GM12878 (cell line): ENCODE measurements at regions not wholly inside any gene's neighbourhood (a gene's known extent, or its start where the extent isn't known, plus 50 kb on each side); places are given as distances from the start of the nearest gene placed in this dataset.

ENCODE experiments used
- CEBPZ ChIP-seq: fragments of 150-350 bp; IDR thresholded peaks from 2 replicates; pipeline ENCODE4 v1.6.1; 2016; ENCODE audit warnings: low read depth, low read length
- GABPA ChIP-seq: IDR thresholded peaks from 2 replicates; pipeline ENCODE4 v1.6.1; 2014; ENCODE audit warnings: antibody characterized with exemption, low read depth, mild to moderate bottlenecking, inconsistent platforms
- GATAD2B ChIP-seq: fragments of 450-650 bp; conservative IDR thresholded peaks from 2 replicates; pipeline ENCODE4 v1.6.1; 2017; ENCODE audit warnings: low read depth, mild to moderate bottlenecking, moderate library complexity
- IRF4 ChIP-seq: IDR thresholded peaks from 2 replicates; pipeline ENCODE4 v1.6.1; 2011; ENCODE audit warnings: low read depth, low read length
- NR2C1 ChIP-seq: fragments of 450-650 bp; IDR thresholded peaks from 2 replicates; pipeline ENCODE4 v1.6.1; 2017; ENCODE audit warnings: antibody characterized with exemption, mild to moderate bottlenecking, moderate library complexity
- NR2F1 ChIP-seq: fragments of 450-650 bp; conservative IDR thresholded peaks from 2 replicates; pipeline ENCODE4 v1.6.1; 2017; ENCODE audit warnings: mild to moderate bottlenecking
- PAX5 ChIP-seq: IDR thresholded peaks from 2 replicates; pipeline ENCODE4 v1.6.1; 2011; ENCODE audit warnings: low read depth, low read length, borderline replicate concordance
- PAX8 ChIP-seq: fragments of 450-650 bp; IDR thresholded peaks from 2 replicates; pipeline ENCODE4 v1.6.1; 2017; ENCODE audit warnings: mild to moderate bottlenecking, moderate library complexity
- RELA ChIP-seq: fragments of 450-650 bp; IDR thresholded peaks from 2 replicates; pipeline ENCODE4 v1.8.0; 2014; ENCODE audit warnings: borderline replicate concordance; ENCODE audit not compliant: partially characterized antibody
- RELB ChIP-seq: fragments of 450-650 bp; IDR thresholded peaks from 2 replicates; pipeline ENCODE4 v1.6.1; 2017; ENCODE audit warnings: low read depth, mild to moderate bottlenecking, moderate library complexity
- RFX5 ChIP-seq: IDR thresholded peaks from 2 replicates; pipeline ENCODE4 v1.6.1; 2011; ENCODE audit warnings: low read depth, low read length, improper control_type of control experiment
- SRF ChIP-seq, 2 experiments: IDR thresholded peaks; 2 replicates each; pipeline ENCODE4 v1.6.1; 2011; ENCODE audit warnings: low read depth in 2 of 2, low read length in 2 of 2, mild to moderate bottlenecking in 1 of 2, moderate library complexity in 1 of 2
- STAT3 ChIP-seq: IDR thresholded peaks from 2 replicates; pipeline ENCODE4 v1.6.1; 2011; ENCODE audit warnings: low read depth, low read length, improper control_type of control experiment
- ZNF687 ChIP-seq: fragments of 450-650 bp; IDR thresholded peaks from 2 replicates; pipeline ENCODE4 v1.6.1; 2017; ENCODE audit warnings: mild to moderate bottlenecking, moderate library complexity
- ZSCAN29 ChIP-seq: fragments of 450-650 bp; IDR thresholded peaks from 2 replicates; pipeline ENCODE4 v1.6.1; 2017; ENCODE audit warnings: mild to moderate bottlenecking, moderate library complexity

- TF ChIP-seq ZNF687 (no peak), NR2F1 (peak; percentile 49; the same call in 1 of the 2 replicates), STAT3 (peak; percentile 86; the same call in 1 of the 2 replicates), GATAD2B (0 out of 2 replicates have a peak, but pooled peaks have one; percentile 38), NR2C1 (no peak), IRF4 (peak; percentile 84; the same call in 1 of the 2 replicates), ZSCAN29 (no peak), RELB (peak; percentile 89; the same call in 1 of the 2 replicates), SRF (IDR thresholded peaks at IDR 0.05; ENCODE audit: low read depth in 2 of 2, low read length in 2 of 2) (0 out of 4 replicates have a peak, but pooled peaks of 1 of the 2 experiments have one; percentile 16), RFX5 (no peak), PAX5 (peak; percentile 54; the same call in 1 of the 2 replicates), RELA (peak; percentile 56), GABPA (peak; percentile 72), CEBPZ (no peak), PAX8 (no peak)
Measured at GRCh38 chr11:95556342-95557163, 233.0 kb downstream of the FAM76B start (continued).
